ENCODE measurements at regions not wholly inside any gene's neighbourhood (a gene's known extent, or its start where the extent isn't known, plus 50 kb on each side); places are given as distances from the start of the nearest gene placed in this dataset.

- no peaks in the 10 kb centered on the region for H3K27me3 ChIP-seq (replicated peaks in 1 of 7)
- TF ChIP-seq POLR2AphosphoS5 (IDR thresholded peaks at IDR 0.05) (no peak), CTCF (IDR thresholded peaks at IDR 0.05 in 8 of 11, conservative IDR thresholded peaks at IDR 0.05 in 3 of 11) (no peak), POLR2A (IDR thresholded peaks at IDR 0.05) (no peak)
- no peak for DNase-seq
- no peaks in the 10 kb centered on the region for H3K4me1 ChIP-seq
- H3K27ac ChIP-seq, result no peak overlapping the region
- no peak overlapping the region for H3K4me3 ChIP-seq
- no peaks in the 10 kb centered on the region for H3K36me3 ChIP-seq
- H3K9me3 ChIP-seq, result peaks cover 0 to 16% (median 7%) of the 10 kb centered on the region in 8 donors
- intact Hi-C loops (cut with DNase I; ENCODE audit: low total_unique reads), result no loop called here
These were observed 789.9 kb downstream of the USP25 start for GRCh38 chr21:16519644-16520043.

GRCh38 chr21:16522548-16522947 lies 792.8 kb downstream of the USP25 start:
- WGBS, 5 donors, result 73 to 88% (median 82%) methylated on average over 2 of the region's 2 CpGs
- TF ChIP-seq CTCF (IDR thresholded peaks at IDR 0.05 in 8 of 11, conservative IDR thresholded peaks at IDR 0.05 in 3 of 11) (no peak), POLR2A (IDR thresholded peaks at IDR 0.05) (no peak), POLR2AphosphoS5 (IDR thresholded peaks at IDR 0.05) (no peak)
- no peak for DNase-seq

GRCh38 chr21:16530656-16531055 lies 800.9 kb downstream of the USP25 start:
- no peak for TF ChIP-seq POLR2AphosphoS5 (IDR thresholded peaks at IDR 0.05)
- no peak for TF ChIP-seq POLR2A (IDR thresholded peaks at IDR 0.05)
- TF ChIP-seq CTCF (IDR thresholded peaks at IDR 0.05 in 8 of 11, conservative IDR thresholded peaks at IDR 0.05 in 3 of 11), result no peak
- Histone ChIP-seq H3K36me3 (no peaks in the 10 kb centered on the region), H3K4me1 (no peaks in the 10 kb centered on the region), H3K27me3 (replicated peaks in 1 of 7) (no peaks in the 10 kb centered on the region), H3K9me3 (peaks cover 0 to 43% (median 9%) of the 10 kb centered on the region in 8 donors), H3K27ac (no peak overlapping the region), H3K4me3 (no peak overlapping the region)
- DNase-seq, result no peak
- intact Hi-C loops (cut with DNase I; ENCODE audit: low total_unique reads), result no loop called here
- 70 to 89% (median 84%) methylated on average over 2 of the region's 2 CpGs for WGBS, 5 donors

More at GRCh38 chr21:16522548-16522947, 792.8 kb downstream of the USP25 start:
- Histone ChIP-seq H3K36me3 (no peaks in the 10 kb centered on the region), H3K27ac (no peak overlapping the region), H3K4me1 (no peaks in the 10 kb centered on the region), H3K9me3 (peaks cover 0 to 16% (median 2%) of the 10 kb centered on the region in 8 donors), H3K4me3 (no peak overlapping the region), H3K27me3 (replicated peaks in 1 of 7) (no peaks in the 10 kb centered on the region)
- intact Hi-C loops (cut with DNase I; ENCODE audit: low total_unique reads), result no loop called here

- Histone ChIP-seq H3K27me3 (replicated peaks in 1 of 7) (no peaks in the 10 kb centered on the region), H3K27ac (no peak overlapping the region), H3K4me1 (no peaks in the 10 kb centered on the region), H3K4me3 (no peak overlapping the region), H3K9me3 (peaks cover 0 to 23% (median 1%) of the 10 kb centered on the region in 8 donors), H3K36me3 (no peaks in the 10 kb centered on the region)
- WGBS, 5 donors, result 71 to 87% (median 75%) methylated on average over 4 of the region's 4 CpGs
- TF ChIP-seq CTCF (IDR thresholded peaks at IDR 0.05 in 8 of 11, conservative IDR thresholded peaks at IDR 0.05 in 3 of 11) (no peak), POLR2A (IDR thresholded peaks at IDR 0.05) (no peak), POLR2AphosphoS5 (IDR thresholded peaks at IDR 0.05) (no peak)
- intact Hi-C loops (cut with DNase I; ENCODE audit: low total_unique reads), result no loop called here
- DNase-seq, result no peak
These were observed 803.1 kb downstream of the USP25 start for GRCh38 chr21:16532840-16533239.

Measured in spleen (tissue), 11 donors.